HG03439 (cell line): ENCODE measurements at regions not wholly inside any gene's neighbourhood (a gene's known extent, or its start where the extent isn't known, plus 50 kb on each side); places are given as distances from the start of the nearest gene placed in this dataset.
"Not testable (repeated sequence)": the region's sequence is repeated elsewhere in the genome, so short reads cannot be mapped to it uniquely, and the experiment has no call there.

Experiments used
- ATAC-seq: cut with Tn5 transposase; IDR thresholded peaks from one replicate; pipeline ENCODE4 v1.9.1; 2021; ENCODE audit warnings: mild to moderate bottlenecking, moderate library complexity; ENCODE audit not compliant: unreplicated experiment

DNA sequence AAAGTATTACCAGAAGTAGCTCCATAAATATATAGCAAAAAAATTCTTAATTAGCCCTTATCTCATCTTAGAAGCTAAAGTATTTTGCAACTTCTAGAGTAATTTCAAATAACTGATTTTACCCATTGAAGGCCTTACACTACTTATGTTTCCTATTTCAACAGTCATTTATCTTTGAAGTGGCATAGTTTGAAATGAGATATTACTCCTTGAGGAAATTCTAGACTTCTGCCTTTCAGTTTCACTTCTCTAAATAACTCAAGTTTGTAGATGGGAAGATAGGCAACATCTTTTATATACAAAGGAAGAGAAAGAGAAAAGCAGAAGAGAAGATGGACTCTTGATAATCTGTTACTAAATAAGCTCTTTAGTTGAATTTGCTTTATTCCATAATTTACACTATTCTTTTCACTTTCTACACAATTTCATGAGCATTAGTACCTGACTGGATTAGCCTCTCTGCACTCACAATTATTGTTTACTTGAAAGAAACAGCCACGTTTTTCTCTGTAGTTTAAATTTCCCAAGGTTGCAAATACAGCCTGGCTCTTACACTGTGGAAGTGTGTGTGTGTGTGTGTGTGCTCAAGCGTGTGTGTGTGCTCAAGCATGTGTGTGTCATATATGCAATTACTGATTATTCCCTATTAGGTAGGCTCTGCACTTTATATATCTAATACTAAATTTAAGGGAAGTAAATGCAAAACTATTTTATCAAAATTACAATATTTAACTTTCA lies 60.6 kb upstream of the EMB start:
- peak; percentile 77 for ATAC-seq

DNA sequence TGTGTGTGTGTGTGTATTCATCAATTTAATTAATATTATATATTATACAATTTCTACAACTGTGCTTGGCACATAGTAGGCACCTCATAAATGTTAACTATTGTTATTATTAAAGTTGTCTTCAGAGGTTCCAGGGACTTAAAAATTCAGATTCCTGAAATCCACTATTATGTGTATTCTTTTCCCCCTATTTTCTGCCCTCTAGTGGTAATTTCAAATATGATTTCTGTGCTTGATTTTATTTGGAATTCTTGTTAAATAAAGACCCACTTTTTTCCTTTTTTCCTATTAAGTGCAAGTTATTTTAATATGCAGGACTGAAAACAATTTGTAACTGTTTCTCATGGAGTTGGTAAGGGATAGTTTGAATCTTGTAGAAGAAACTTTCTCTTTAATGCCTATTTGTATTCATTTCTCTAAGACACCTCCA lies 72.0 kb upstream of the EMB start:
- not testable (repeated sequence) for ATAC-seq

DNA sequence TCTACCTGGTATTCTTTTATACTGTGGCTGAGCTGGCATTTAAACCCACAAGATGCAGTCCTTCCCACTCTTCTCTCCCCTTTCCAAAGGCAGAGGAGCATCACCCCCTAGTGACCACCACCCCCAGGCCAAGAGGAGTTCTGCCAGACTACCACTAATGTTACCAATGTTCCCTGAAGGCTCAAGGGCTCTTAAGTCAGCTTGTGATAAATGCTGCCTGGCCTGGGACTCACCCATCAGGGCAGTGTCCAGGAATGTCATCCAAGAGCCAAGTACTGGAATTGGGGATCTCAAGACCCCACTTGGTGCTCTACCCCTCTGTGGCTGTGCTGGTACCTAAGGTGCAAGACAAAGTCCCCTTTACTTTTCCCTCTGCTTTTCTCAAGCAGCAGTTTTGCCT lies 80.0 kb upstream of the EMB start:
- not testable (repeated sequence) for ATAC-seq

DNA sequence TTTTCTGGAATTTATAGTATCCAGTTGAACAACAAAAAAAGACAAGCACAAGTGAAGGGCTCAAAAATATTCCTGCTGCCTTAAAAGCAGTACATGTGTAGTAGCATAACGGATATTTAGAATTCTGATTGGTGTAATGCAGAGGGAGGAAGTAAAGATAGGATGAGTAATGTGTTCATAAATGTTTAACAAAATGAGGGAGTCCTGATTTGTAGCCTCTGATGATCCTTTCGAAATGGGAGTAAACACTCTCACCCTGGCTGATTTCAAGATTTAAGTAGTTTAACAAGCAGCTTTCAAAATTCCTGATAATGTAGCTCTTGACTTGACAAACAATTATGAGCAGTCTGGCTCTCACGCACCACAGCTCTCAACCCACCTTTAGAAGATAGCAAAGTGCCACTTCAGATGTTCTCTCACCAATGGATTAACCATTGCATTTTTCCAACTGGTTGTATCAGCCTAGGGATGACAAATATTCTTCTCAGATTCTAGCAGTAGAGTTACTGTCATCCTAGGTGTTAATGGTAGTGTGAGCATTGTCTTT lies 86.5 kb upstream of the EMB start:
- not testable (repeated sequence) for ATAC-seq

DNA sequence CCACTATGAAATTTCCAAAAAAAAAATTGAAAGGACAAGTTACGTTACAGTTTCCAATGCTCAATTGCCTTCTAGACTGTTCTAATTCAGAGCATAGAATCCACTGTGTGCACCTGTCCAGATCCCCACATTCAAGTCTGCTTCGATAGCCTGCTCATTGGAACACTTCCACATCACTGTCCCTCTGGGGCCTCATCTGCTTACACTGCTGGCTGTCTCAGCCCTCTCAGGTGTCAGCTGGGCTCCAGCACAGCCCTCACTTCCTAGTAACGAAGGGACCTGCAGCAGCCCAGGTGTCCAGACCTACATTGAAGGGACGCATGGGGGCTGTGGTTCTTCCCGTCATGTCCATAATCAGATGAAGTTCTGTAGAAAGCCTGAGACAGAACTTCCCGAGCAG lies 94.3 kb upstream of the EMB start:
- ATAC-seq, result no peak

DNA sequence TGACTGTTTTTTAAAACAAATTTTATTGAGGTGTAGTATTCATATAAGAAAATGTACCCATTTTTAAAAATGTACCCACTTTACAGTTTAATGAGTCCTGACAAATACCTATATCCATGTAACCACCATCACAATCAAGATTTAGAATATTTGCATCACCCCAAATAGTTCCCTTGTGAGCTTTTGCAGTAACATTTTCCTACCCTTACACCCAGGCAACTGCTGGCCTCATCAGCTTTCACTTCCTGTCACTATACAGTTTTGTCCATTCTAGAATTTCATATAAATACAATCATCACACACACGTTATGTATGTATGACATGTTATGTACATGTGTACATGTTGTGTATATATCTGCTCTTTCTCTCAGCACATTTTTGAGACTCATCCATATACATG lies 96.4 kb upstream of the EMB start:
- not testable (repeated sequence) for ATAC-seq

DNA sequence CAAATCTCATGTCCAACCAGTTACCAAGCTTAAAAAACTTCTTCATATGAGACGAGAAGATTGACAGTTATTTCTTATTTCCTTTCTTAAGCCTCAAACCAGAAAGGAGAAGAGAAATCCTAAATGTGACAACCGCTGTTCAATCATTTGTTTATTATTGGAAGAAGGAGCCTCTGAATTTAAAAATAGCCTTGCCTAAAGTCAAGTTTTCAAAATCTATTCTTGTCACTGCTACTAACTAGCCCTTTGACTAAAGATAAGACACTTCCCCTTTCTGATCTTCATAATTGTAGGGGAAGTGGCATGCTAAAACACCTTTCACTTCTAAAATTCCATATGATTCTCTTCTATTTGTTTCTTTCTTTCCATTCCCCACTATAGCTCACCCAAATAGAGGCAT lies 106.2 kb upstream of the EMB start:
- ATAC-seq, result no peak

DNA sequence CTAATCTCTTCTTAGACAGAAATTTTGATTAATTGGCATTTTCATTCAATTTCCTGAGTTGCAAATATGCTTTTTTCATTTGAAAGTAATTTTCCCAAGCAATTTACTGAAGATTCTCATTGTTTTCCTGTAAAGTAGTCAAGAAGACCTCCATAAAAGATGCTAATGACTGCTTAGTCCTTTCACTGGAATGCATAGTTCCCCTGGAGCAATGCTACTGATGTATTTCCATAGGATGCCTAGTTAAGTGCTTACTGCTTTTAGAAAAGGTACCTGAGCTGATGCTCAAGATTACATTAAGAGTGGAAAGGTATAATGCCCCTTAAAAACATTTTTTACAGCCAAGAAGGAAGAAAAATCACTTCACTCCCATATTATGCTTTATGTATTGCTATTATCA lies 109.2 kb upstream of the EMB start:
- no peak for ATAC-seq

DNA sequence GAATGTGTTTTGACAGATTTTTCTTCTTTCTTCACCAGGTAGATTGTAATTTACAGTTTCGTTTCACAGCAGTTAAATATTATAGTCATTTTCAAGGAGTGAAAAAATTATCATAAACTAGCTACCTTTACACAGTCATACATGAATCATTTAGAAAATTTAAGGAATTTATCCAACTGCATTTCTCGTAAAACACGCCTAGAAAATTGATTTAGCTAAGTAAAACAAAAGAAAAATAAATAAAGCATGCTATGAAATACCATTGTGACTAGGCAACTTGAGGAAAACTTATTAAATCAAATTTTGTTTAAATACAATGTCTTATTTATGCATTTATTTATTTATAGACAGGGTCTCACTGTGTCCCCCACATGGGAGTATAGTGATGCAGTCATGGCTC lies 109.9 kb upstream of the EMB start:
- no peak for ATAC-seq

DNA sequence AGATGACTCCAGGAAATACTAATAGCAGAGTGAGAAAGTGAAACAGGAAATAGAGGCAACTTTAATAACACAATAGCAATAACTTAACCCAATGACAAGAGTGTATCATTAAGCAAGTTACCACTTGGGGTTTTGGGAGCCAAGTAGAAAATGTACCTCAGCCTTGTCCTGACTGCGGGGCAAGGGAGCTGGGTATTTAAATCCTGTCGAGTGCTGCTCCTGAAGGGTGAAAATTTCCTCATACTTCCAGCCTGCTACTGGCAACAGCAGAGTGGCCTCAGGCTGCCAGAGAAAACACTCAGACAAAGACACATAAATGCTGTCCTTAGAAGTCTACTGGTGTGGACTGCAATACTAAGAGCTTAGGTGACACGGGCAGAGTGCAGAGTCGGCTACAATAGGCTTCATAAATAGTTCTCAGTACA lies 112.5 kb upstream of the EMB start:
- ATAC-seq, result no peak

DNA sequence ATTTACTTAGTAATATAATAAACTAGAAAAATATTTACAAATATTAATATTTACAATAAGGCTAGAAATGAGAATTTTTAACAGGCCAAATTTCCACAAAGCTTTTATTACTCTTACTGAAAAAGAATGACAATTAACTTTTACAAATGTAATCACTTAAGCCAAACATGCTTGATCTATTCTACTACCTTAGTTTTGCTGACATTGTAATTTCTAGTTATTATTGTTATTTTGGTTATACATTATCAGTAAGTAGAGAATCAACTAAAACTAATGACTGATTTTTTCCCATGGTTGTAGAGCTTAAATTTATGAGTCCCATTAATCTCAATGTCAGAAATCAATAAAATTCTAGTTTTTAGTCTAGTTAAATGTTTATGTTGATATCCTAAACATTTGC lies 107.8 kb upstream of the PARP8 start:
- not testable (repeated sequence) for ATAC-seq

DNA sequence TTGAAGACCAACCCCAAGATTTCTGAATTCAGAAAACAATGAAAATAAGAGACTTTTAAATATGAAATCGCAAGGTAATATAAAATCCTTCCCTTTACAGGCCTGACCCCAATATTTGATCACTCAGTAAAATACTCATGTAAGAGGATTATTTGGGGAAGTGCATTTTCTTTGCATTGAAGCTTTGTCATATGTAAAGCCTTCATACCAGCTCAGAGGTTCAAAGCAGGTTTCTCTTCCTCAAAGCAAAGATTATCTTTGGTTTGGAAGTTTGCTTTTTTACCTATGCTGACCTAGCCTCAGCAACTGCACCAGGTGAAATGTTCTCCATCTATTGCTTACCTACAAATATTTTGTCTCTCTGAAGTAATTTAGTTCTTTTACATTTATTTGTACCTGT lies 106.5 kb upstream of the PARP8 start:
- ATAC-seq, result no peak

DNA sequence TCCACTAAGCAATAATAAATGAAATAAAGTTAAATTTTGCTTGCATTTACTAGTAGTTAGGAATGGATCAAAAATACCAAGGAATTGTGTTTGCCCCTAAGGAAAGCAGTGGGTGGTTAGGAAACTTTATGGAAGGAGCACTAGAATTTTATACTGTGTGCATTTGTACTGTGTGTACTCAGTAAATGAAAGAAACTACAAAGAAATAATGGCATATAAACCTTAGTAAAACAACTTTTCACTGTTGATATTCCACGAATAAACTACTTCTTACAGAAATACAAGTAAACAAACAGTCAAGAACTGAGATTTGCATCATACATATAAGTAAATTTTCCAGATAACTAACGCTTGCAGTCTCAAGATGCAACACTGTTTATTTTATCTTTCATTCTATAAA lies 103.7 kb upstream of the PARP8 start:
- no peak for ATAC-seq

DNA sequence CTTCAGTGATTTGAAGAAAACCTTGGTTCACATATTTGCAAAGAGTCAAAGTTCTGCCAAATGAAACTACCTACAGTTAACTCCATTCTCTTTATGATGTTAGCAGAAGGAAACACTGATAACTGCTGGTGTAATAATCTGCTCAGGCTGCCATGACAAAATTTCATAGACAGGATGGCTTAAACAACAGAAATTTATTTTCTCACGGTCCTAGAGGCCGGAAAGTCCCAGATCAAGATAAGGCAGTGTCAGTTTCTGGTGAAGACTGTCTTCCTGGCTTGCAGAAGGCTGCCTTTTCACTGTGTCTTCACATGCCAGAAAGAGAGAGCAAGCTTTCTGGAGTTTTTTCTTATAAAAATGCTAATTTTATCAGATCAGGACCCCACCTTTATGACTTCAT lies 102.4 kb upstream of the PARP8 start:
- ATAC-seq, result no peak

DNA sequence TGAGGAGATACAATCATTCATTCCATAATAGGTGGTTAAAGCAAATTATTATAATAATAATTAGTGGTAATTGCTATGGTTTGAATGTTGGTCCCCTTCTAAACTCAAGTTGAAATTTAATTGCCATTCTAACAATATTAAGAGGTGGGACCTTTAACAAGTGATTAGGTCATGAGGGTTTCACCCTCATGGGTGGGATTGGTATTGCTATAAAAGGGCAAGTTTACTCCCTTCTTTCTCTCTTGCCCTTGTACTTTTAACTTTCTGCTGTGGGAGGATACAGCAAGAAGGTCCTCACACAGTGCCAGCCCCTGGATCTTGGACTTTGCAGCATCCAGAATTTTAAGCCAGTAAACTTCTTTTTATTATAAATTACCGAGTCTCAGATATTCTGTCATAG lies 101.9 kb upstream of the PARP8 start:
- no peak for ATAC-seq

DNA sequence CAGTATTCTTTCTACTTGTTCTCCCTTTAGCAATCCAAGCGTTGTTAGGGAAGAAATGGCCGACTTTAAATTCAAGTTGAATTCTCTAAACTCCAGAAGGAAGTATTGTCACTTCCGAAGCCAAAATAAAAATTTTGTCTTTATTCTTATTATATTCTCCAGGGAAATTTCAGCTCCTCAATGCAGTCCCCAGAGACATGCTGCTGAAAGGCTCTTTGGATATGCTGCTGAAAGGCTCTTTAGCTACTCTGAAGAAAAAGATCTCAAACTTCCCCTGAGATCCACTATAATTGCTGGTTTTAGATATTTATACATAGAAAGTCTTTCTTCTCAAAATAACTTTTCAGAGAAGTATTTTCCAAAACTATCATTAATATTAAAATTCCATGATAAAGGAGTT lies 92.3 kb upstream of the PARP8 start:
- no peak for ATAC-seq

DNA sequence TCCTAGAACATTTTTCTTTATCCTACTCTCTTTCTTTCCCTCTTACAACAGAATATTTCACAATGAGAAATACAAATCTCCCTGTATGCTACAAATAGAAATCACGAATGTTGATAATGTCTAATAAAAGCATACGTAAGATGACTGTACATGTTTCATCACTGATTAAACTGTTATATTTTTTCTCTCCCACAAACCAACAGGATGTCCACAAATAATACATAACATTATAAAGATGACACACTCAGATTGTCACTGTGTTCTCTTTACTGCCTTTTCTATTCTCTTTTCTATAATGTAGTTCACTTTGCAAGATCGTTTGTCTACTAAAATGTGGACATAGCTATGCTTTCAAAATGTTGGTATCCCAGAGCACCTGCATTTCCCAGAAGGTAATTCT lies 90.7 kb upstream of the PARP8 start:
- ATAC-seq, result no peak

DNA sequence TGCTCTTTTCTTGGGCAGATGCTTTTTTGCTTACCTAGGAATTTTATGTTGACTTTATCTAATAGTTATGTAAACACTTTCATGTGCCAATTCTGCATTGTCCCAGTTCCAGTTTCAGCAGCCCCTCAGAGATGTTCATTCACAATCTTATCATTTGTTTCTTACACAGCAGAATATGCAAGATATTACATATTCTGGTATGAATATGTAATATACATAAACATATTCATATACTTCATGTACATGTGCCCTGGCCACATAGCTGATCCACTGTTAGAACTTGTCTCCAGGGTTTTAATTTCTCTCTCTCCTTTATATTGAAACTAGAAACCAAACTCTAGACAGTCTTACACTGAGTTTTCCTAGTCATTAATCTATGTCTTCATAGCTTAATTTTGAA lies 90.2 kb upstream of the PARP8 start:
- no peak for ATAC-seq

DNA sequence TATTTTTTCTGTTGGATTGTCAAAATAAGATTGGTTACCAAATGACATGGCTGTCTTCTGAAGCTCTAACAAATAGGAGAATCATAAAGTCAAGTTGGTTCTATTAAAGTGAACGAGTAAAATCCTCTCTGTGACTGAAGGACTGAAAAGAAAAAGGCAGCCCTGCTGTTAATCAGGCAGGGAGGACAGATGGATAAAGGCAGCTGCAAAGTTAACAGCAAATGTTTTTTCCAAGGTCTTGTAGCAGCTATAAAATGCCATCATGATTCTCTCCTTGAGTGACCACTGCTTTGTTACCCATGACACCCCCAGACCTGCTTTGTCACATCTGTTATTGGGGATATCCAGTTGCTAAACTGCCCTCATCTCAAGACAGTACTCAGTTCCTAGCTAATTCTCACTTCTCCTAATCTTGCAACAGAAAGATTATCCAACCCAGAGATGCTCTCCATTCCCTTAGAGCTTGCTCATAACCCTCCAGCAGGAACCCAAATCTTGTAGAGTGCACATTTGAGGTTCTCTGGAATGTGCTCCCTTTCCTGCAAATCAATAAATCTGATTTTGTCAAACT lies 89.7 kb upstream of the PARP8 start:
- ATAC-seq, result no peak

DNA sequence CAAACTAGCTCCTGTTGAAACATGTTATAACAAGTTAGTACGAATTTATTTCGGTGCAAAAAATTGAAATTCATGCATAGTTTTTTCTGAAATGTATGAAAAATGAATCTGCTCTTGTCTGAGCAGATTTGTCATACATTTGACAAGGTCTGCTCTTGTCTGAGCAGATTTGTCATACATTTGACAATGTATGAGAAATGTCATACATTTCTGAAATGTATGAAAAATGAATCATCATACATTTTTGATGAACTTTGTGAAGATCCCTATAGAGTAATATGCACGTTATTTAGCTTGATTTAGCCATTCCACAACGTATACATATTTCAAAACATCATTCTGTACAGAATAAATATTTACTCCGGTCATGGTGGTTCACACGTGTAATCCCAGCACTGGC lies 85.9 kb upstream of the PARP8 start:
- ATAC-seq, result no peak

DNA sequence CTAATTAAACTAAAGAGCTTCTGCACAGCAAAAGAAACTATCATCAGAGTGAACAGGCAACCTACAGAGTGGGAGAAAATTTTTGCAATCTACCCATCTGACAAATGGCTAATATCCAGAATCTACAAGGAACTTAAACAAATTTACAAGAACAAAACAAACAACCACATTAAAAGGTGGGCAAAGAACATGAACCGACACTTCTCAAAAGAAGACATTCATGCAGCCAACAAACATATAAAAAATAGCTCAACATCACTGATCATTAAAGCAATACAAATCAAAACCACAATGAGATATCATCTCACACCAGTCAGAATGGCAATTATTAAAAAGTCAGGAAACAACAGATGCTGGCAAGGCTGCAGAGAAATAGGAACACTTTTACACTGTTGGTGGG lies 84.6 kb upstream of the PARP8 start:
- not testable (repeated sequence) for ATAC-seq

DNA sequence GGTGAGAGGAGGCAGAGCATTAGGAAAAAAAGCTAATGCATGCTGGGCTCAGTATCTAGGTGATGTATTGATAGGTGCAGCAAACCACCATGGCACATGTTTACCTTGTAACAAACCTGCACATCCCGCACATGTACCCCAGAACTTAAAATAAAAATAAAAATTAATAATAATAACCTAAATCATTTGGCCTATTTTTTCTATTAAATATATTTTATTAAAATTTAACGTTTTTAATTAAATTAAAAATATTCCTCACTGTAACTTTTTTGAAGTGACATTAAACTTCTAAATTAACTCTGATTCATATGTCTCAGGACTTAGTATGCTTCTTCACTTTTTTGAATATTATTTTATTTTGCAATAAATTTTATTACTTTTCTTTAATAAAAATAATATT lies 83.7 kb upstream of the PARP8 start:
- ATAC-seq, result no peak

DNA sequence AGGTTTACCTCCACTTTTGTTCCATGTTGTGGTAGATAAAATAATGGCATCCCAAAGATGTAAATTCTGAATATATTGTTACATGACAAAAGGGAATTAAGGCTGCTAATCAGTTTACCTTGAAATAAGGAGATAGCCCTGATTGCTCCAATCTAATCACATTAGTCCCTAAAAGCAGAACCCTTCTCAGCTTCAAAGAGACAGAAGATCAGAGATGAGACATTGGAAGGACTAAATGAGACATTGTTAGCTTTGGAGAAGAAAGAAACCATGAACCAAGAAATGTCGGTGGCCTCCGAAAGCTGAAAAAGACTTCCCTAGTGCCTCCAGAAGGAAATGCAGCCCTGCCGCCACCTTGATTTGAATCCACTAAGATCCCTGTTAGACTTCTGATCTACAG lies 82.8 kb upstream of the PARP8 start:
- ATAC-seq, result no peak
